ENCODE measurements at regions not wholly inside any gene's neighbourhood (a gene's known extent, or its start where the extent isn't known, plus 50 kb on each side); places are given as distances from the start of the nearest gene placed in this dataset.

GRCh38 chr1:90782046-90782445 lies 64.9 kb upstream of the BARHL2 start:
- no peaks in the 10 kb centered on the region for H3K9me3 ChIP-seq (ENCODE audit: control insufficient read depth, insufficient read depth, low read length)
- 91% methylated on average over 2 of the region's 2 CpGs for WGBS (ENCODE audit: insufficient coverage)
- H3K4me3 ChIP-seq (ENCODE audit: low read length) = no peak overlapping the region
- no peaks in the 10 kb centered on the region for H3K27me3 ChIP-seq (ENCODE audit: control insufficient read depth, insufficient read depth, low read length)
- Mint-ChIP-seq H3K4me1 (no peaks in the 10 kb centered on the region), H3K36me3 (no peaks in the 10 kb centered on the region), H3K4me3 (no peak overlapping the region), H3K27me3 (ENCODE audit: low read depth in 2 of 2) (peaks cover 5 to 24% of the 10 kb centered on the region in 2 donors), H3K27ac (no peak overlapping the region), H3K9me3 (no peaks in the 10 kb centered on the region)
- intact Hi-C loops (cut with micrococcal nuclease) = no loop called here
- no peaks in the 10 kb centered on the region for H3K4me1 ChIP-seq (ENCODE audit: control insufficient read depth, insufficient read depth, low read length)
- TF ChIP-seq, protein P1, sequence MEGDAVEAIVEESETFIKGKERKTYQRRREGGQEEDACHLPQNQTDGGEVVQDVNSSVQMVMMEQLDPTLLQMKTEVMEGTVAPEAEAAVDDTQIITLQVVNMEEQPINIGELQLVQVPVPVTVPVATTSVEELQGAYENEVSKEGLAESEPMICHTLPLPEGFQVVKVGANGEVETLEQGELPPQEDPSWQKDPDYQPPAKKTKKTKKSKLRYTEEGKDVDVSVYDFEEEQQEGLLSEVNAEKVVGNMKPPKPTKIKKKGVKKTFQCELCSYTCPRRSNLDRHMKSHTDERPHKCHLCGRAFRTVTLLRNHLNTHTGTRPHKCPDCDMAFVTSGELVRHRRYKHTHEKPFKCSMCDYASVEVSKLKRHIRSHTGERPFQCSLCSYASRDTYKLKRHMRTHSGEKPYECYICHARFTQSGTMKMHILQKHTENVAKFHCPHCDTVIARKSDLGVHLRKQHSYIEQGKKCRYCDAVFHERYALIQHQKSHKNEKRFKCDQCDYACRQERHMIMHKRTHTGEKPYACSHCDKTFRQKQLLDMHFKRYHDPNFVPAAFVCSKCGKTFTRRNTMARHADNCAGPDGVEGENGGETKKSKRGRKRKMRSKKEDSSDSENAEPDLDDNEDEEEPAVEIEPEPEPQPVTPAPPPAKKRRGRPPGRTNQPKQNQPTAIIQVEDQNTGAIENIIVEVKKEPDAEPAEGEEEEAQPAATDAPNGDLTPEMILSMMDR (IDR thresholded peaks at IDR 0.05) = no peak
- ATAC-seq (no peak), DNase-seq (no peak)
- no peak overlapping the region for H3K27ac ChIP-seq (ENCODE audit: low read length)
- no peaks in the 10 kb centered on the region for H3K36me3 ChIP-seq (ENCODE audit: control insufficient read depth, insufficient read depth, low read length)

DNA sequence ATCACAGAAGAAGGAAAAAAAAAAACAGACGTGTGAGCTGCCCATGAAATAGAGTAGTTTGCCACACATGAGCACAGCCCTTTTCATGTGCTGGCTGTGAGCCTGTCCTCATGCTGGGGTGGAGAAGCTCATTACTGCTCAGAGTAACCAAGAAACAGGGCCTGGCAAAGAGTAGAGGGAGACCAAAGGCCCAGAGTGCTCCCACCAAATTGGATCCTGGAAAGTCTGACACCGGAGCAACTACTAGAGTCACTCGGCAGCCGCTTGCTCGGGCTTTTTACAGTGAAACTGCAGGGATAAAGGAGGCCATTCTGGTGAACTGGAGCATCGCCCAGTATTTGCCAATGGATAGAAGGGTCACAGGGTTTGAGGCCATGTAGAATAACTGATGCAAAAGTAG lies 64.4 kb upstream of the BARHL2 start:
- DNase-seq (no peak), ATAC-seq (no peak)
- no peak overlapping the region for H3K27ac Mint-ChIP-seq
- peaks cover 5 to 24% of the 10 kb centered on the region in 2 donors for H3K27me3 Mint-ChIP-seq (ENCODE audit: low read depth in 2 of 2)
- no peaks in the 10 kb centered on the region for H3K4me1 Mint-ChIP-seq
- no peaks in the 10 kb centered on the region for H3K9me3 Mint-ChIP-seq
- Histone ChIP-seq H3K36me3 (ENCODE audit: control insufficient read depth, insufficient read depth, low read length) (no peaks in the 10 kb centered on the region), H3K9me3 (ENCODE audit: control insufficient read depth, insufficient read depth, low read length) (no peaks in the 10 kb centered on the region), H3K27ac (ENCODE audit: low read length) (no peak overlapping the region), H3K4me3 (ENCODE audit: low read length) (no peak overlapping the region), H3K27me3 (ENCODE audit: control insufficient read depth, insufficient read depth, low read length) (no peaks in the 10 kb centered on the region), H3K4me1 (ENCODE audit: control insufficient read depth, insufficient read depth, low read length) (no peaks in the 10 kb centered on the region)
- 76% methylated on average over 6 of the region's 6 CpGs for WGBS (ENCODE audit: insufficient coverage)
- TF ChIP-seq, protein P1 (IDR thresholded peaks at IDR 0.05) = no peak
- H3K36me3 Mint-ChIP-seq = no peaks in the 10 kb centered on the region
- no peak overlapping the region for H3K4me3 Mint-ChIP-seq
- intact Hi-C loops (cut with micrococcal nuclease) = no loop called here

DNA sequence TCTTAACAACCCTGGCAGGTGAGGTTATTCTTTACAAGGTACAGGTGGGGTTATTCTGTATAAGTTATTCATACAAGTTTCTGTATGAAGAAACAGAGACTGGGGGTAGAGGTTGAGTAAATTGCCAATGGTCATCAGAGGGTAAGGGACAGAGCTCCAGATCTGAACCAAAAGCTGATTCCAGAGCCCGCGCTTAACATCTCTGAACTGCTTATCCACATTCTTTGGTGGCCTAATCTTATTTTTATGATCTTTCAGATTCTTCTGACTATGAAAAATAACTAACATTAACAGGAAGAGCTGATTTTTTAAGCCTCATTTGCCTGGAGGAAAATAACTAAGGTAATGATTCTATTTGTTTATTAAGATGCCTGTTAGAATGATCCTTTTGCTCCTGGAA lies 63.9 kb upstream of the BARHL2 start:
- 100% methylated on average over 2 of the region's 2 CpGs for WGBS (ENCODE audit: insufficient coverage)
- H3K27me3 Mint-ChIP-seq (ENCODE audit: low read depth in 2 of 2) = peaks cover 5 to 24% of the 10 kb centered on the region in 2 donors
- H3K36me3 Mint-ChIP-seq = no peaks in the 10 kb centered on the region
- Histone ChIP-seq H3K4me1 (ENCODE audit: control insufficient read depth, insufficient read depth, low read length) (no peaks in the 10 kb centered on the region), H3K27me3 (ENCODE audit: control insufficient read depth, insufficient read depth, low read length) (no peaks in the 10 kb centered on the region), H3K4me3 (ENCODE audit: low read length) (no peak overlapping the region), H3K27ac (ENCODE audit: low read length) (no peak overlapping the region), H3K9me3 (ENCODE audit: control insufficient read depth, insufficient read depth, low read length) (no peaks in the 10 kb centered on the region), H3K36me3 (ENCODE audit: control insufficient read depth, insufficient read depth, low read length) (no peaks in the 10 kb centered on the region)
- TF ChIP-seq, protein P1 (IDR thresholded peaks at IDR 0.05) = no peak
- intact Hi-C loops (cut with micrococcal nuclease) = no loop called here
- no peak for DNase-seq
- ATAC-seq = no peak
- no peak overlapping the region for H3K4me3 Mint-ChIP-seq
- no peaks in the 10 kb centered on the region for H3K9me3 Mint-ChIP-seq
- no peak overlapping the region for H3K27ac Mint-ChIP-seq
- H3K4me1 Mint-ChIP-seq = no peaks in the 10 kb centered on the region

DNA sequence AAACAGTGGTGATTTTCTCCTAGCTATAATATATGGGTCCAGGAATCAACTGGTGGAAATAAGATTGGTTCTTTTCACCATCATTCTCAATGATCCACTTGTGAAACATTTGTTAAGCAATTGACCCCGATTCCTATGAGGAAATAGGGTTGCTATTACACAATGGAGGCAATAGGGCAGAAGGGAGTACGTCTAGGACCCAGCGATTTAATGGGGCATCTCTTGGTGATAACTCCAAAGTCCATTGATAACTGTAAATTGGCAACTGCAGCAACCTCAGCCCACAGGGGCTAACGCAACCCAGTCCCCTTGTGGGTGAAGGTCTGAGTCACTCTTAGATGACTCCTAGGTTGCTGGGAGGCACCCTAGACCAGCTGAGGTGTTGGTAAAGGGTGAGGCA lies 62.5 kb upstream of the BARHL2 start:
- 86% methylated on average over 4 of the region's 4 CpGs for WGBS (ENCODE audit: insufficient coverage)
- intact Hi-C loops (cut with micrococcal nuclease) = no loop called here
- no peaks in the 10 kb centered on the region for H3K4me1 ChIP-seq (ENCODE audit: control insufficient read depth, insufficient read depth, low read length)
- no peak overlapping the region for H3K27ac ChIP-seq (ENCODE audit: low read length)
- TF ChIP-seq, protein P1 (IDR thresholded peaks at IDR 0.05) = no peak
- no peaks in the 10 kb centered on the region for H3K9me3 Mint-ChIP-seq
- DNase-seq = no peak
- ATAC-seq = no peak
- H3K36me3 ChIP-seq (ENCODE audit: control insufficient read depth, insufficient read depth, low read length) = no peaks in the 10 kb centered on the region
- no peak overlapping the region for H3K27ac Mint-ChIP-seq
- peaks cover 8 to 24% of the 10 kb centered on the region in 2 donors for H3K27me3 Mint-ChIP-seq (ENCODE audit: low read depth in 2 of 2)
- H3K36me3 Mint-ChIP-seq = no peaks in the 10 kb centered on the region
- H3K4me3 ChIP-seq (ENCODE audit: low read length) = no peak overlapping the region
- no peak overlapping the region for H3K4me3 Mint-ChIP-seq
- no peaks in the 10 kb centered on the region for H3K9me3 ChIP-seq (ENCODE audit: control insufficient read depth, insufficient read depth, low read length)
- H3K4me1 Mint-ChIP-seq = no peaks in the 10 kb centered on the region
- H3K27me3 ChIP-seq (ENCODE audit: control insufficient read depth, insufficient read depth, low read length) = no peaks in the 10 kb centered on the region

Data from natural killer cell (primary cell).